Middle frontal gyrus (tissue), 1 donor: ENCODE measurements at regions not wholly inside any gene's neighbourhood (a gene's known extent, or its start where the extent isn't known, plus 50 kb on each side); places are given as distances from the start of the nearest gene placed in this dataset.
"Not testable (repeated sequence)": the region's sequence is repeated elsewhere in the genome, so short reads cannot be mapped to it uniquely, and the experiment has no call there.

Experiments used
- DNase-seq: peaks from one replicate; pipeline ENCODE4 v3.0.0-alpha.2; 2015; ENCODE audit warnings: low spot score; ENCODE audit errors: extremely low spot score

DNA sequence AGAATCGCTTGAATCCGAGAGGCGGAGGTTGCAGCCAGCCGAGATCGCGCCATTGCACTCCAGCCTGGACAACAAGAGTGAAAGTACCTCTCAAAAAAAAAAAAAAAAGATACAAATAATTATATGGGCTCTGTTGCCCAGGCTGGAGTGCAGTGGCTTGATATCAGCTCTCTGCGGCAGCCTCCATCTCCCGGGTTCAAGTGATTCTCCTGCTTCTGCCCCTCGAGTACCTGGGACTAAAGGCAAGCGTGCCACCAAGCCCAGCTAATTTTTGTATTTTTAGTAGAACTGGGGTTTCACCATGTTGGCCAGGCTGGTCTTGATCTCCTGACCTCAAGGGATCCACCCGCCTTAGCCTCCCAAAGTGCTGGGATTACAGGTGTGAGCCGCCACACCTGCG is 197.8 kb downstream of the ALG10 start:
- not testable (repeated sequence) for DNase-seq

DNA sequence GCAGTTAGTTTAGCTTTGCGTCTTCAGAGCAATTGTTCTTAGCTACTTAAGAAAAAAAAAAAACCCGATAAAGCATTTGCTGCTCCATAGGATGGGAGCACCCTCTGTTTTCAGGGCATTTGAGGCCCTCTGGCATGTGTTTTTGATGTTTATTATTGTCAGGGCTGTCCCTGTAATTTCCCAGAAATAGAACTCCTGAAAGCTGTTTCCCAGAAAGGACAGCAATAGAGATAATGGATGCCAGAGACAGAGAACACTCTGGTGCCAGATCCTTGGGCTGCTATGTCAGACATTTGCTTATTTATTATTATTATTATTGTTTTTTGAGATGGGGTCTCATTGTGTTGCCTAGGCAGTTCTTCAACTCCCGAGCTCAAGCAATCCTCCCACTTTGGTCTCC is 201.3 kb downstream of the ALG10 start:
- DNase-seq: no peak

GRCh38 chr12:34226044-34226443 is 203.7 kb downstream of the ALG10 start:
- DNase-seq: not testable (repeated sequence)

- not testable (repeated sequence) for DNase-seq
Measured at GRCh38 chr12:34228046-34228445, 205.8 kb downstream of the ALG10 start.

- not testable (repeated sequence) for DNase-seq
Measured at GRCh38 chr12:34229033-34229432, 206.7 kb downstream of the ALG10 start.

DNA sequence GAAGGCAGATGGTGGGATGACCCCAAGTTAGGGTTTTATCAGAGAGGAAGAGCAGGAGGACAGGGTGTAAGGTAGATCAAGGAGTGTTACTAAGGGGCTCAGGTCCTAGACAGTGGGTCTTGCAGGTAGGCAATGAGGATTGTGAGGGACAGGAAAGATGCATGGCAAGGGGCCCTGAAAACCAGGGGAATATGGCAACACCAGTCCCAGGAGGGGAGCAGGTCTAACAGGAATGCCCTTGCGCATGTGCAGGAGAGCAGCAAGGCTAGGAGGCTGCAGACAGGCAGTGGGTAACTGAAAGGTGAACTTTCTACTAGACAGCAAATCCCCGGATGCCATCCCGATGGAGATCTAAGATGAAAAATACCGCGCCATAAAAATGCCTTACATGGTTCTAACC is 211.3 kb downstream of the ALG10 start:
- DNase-seq: no peak

DNA sequence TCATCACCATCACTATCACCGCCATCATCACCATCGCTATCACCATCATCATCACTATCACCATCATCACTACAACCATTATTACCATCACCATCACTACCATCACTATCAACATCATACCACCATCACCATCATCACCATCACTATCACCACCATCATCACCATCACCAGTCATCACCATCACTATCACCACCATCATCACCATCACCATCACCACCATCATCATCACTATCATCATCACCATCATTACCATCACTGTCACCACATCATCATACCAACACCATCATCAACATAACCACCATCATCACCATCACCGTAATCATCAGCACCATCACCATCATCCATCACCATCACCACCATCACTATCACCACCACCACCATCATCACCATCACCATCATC is 213.8 kb downstream of the ALG10 start:
- DNase-seq: no peak

GRCh38 chr12:34244608-34245007 is 222.3 kb downstream of the ALG10 start:
- DNase-seq: no peak

GRCh38 chr12:34249271-34249670 is 227.0 kb downstream of the ALG10 start:
- DNase-seq: no peak

GRCh38 chr12:34251879-34252278 is 229.6 kb downstream of the ALG10 start:
- not testable (repeated sequence) for DNase-seq

GRCh38 chr12:34253674-34254073 is 231.4 kb downstream of the ALG10 start:
- no peak for DNase-seq

GRCh38 chr12:34257093-34257492 is 234.8 kb downstream of the ALG10 start:
- no peak for DNase-seq

DNA sequence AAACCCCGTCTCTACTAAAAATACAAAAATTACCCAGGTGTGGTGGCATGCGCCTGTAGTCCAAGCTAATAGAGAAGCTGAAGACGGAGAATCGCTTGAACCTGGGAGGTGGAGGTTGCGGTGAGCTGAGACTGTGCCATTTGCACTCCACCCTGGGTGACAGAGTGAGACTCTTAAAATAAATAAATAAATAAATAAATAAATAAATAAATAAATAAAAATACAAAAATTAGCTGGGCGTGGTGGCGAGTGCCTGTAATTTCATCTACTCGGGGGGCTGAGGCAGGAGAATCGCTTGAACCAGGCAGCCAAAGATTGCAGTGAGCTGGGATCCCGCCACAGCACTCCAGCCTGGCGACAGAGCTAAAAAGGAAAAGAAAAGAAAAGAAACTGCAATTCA is 239.8 kb downstream of the ALG10 start:
- not testable (repeated sequence) for DNase-seq

GRCh38 chr12:34264110-34264509 is 241.8 kb downstream of the ALG10 start:
- no peak for DNase-seq

DNA sequence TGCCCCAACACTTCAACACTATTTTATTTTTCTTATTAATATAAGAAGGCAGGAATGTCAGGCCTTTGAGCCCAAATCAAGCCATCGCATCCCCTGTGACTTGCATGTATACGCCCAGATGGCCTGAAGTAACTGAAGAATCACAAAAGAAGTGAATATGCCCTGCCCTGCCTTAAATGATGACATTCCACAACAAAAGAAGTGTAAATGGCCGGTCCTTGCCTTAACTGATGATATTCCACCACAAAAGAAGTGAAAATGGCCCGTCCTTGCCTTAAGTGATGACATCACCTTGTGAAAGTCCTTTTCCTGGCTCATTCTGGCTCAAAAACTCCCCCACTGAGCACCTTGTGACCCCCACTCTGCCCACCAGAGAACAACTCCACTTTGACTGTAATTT is 251.4 kb downstream of the ALG10 start:
- not testable (repeated sequence) for DNase-seq

GRCh38 chr12:34275129-34275528 is 252.8 kb downstream of the ALG10 start:
- DNase-seq: no peak

GRCh38 chr12:34286483-34286882 is 264.2 kb downstream of the ALG10 start:
- DNase-seq: no peak

DNA sequence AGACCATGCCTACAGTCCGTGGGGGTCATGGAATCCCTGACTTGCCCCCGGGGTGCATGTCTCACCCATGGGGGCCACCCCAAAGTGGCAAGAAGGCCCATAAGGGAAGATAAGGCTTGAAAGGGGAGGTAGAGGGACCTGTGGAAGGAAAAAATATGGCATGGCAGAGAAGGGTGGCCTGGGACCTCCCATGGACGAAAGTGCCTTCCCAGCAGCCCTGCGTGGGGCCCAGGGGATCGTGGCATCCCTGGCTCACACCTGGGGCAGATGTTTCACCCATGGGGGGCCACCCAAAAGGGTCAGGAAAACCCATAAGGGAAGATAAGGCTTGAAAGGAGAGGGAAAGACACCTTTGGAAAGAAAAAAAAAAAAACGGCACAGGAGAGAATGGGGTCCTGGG is 264.6 kb downstream of the ALG10 start:
- DNase-seq: no peak

DNA sequence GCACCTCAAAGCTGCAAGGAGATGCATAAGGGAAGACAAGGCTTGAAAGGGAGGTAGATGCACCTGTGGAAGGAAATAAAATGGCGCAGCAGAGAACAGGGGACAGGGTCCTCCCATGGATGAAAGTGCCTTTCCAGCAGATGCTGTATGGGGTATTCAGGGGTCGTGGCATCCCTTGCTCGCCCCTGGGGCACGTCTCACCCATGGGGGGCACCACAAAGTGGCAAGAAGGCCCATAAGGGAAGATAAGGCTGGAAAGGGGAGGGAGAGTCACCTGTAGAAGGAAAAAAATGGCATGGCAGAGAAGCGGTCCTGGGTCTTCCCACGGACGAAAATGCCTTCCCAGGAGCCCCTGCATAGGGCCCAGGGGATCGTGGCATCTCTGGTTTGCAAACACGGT is 265.1 kb downstream of the ALG10 start:
- DNase-seq: no peak

DNA sequence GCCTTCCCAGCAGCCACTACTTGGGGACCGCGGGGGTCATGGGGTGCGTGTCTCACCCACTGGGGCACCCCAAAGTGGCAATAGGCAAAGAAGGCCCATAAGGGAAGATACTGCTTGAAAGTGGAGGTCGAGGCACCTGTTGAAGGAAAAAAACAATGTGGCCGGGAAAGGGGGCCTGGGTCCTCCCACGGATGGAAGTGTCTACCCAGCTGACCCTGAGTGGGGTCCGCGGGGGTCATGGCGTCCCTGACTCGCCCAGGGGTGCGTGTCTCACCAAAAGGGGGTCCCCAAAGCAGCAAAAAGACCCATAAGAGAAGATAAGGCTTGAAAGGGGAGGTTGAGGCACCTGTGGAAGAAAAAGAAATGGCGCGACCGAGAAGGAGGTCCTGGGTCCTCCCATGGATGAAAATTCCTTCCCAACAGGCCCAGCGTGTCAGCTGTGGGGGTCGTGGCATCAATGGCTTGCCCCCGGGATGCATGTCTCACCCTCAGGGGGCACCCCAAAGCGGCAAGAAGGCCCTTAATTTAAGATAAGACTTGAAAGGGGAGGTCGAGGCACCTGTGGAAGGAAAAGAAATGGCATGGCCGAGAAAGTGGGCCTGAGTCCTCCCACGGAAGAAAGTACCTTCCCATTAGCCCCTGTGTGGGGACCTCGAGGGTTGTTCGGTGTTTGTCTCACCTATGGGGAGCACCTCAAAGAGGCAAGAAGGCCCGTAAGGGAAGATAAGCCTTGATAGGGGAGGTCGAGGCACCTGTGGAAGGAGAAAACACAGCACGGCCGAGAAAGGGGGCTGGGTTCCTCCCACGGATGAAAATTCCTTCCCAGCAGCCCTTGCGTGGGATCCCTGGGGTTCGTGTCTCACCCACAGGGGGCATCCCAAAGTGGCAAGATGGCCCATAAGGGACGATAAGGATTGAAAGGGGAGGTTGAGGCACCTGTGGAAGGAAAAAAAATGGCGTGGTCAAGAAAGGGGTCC is 266.0 kb downstream of the ALG10 start:
- DNase-seq: no peak

- DNase-seq: no peak
Measured at GRCh38 chr12:34288963-34289345, 266.7 kb downstream of the ALG10 start.

DNA sequence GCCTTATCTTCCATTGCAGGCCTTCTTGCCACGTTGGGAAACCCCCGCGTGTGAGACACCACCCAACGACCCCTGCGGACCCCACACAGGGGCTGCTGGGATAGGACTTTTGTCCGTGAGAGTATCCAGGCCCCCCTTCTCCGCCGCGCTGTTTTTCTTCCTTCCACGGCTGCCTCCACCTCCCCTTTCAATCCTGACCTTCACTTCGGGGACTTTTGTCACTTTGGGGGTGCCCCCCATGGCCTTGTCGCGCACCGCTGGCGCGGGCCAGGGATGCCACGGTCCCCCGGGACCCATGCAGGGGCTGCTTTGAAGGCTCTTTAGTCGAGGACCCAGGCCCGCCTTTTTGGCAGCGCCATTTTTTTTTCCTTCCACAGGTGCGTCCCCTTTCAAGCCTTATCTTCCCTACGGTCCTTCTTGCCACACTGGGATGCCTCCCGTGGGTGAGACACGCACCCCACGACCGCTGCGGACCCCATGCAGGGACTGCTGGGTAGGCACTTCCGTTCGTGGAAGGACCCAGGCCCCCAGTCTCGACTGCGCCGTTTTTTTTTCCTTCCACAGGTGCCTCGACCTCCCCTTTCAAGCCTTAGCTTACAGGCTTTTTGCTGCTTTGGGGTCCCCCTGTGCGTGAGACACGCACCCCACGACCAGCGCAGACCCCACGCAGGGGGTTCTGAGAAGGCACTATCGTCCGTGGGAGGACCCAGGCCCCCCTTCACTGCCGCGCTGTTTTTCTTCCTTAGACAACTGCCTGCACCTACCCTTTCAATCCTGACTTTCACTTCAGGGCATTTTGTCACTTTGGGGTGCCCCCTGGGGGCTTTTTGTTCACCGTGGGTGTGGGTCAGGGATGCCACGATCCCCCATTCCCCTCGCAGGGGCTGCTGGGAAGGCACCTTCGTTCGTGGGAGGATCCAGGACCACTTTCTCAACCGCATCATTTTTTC is 267.4 kb downstream of the ALG10 start:
- no peak for DNase-seq
